ENCODE measurements at regions not wholly inside any gene's neighbourhood (a gene's known extent, or its start where the extent isn't known, plus 50 kb on each side); places are given as distances from the start of the nearest gene placed in this dataset.

GRCh38 chr6:141956046-141956761 lies 176.5 kb upstream of the GJE1 start:
- Histone ChIP-seq H3K9ac (ENCODE audit: low read length) (no peak overlapping the region), H3K4me2 (ENCODE audit: low read depth, low read length) (no peak overlapping the region), H3K36me3 (replicated peaks; ENCODE audit: insufficient read depth, low read length) (no peaks in the 10 kb centered on the region), H4K20me1 (ENCODE audit: insufficient read depth, low read length) (no peaks in the 10 kb centered on the region), H2AFZ (ENCODE audit: low read length) (no peak overlapping the region), H3K9me2 (replicated peaks; ENCODE audit: insufficient read depth, low read length) (no peaks in the 10 kb centered on the region), H3K4me3 (ENCODE audit: low read length) (no peak overlapping the region), H3F3A (ENCODE audit: insufficient read depth, low read length) (no peaks in the 10 kb centered on the region), H3K4me1 (ENCODE audit: low read length) (no peaks in the 10 kb centered on the region), H3K79me2 (ENCODE audit: low read length) (no peaks in the 10 kb centered on the region), H3K9me3 (replicated peaks; ENCODE audit: insufficient read depth, low read length) (no peaks in the 10 kb centered on the region), H3K27ac (ENCODE audit: low read length) (no peak overlapping the region), H3K27me3 (replicated peaks; ENCODE audit: insufficient read depth, low read length) (no peaks in the 10 kb centered on the region)
- no peak for DNase-seq
- TF ChIP-seq EZH2 (optimal IDR thresholded peaks at IDR 0.05; ENCODE audit: low read depth, low read length) (no peak), CTCF (IDR thresholded peaks at IDR 0.05; ENCODE audit: low read length) (no peak), EZH2phosphoT487 (IDR thresholded peaks at IDR 0.05; ENCODE audit: low read length) (no peak)

- H3K9ac ChIP-seq (ENCODE audit: low read length), result no peak overlapping the region
- no peak overlapping the region for H3K27ac ChIP-seq (ENCODE audit: low read length)
- no peak overlapping the region for H3K4me2 ChIP-seq (ENCODE audit: low read depth, low read length)
- H3K27me3 ChIP-seq (replicated peaks; ENCODE audit: insufficient read depth, low read length), result no peaks in the 10 kb centered on the region
- H3K36me3 ChIP-seq (replicated peaks; ENCODE audit: insufficient read depth, low read length), result no peaks in the 10 kb centered on the region
- H3F3A ChIP-seq (ENCODE audit: insufficient read depth, low read length), result no peaks in the 10 kb centered on the region
- DNase-seq, result no peak
- TF ChIP-seq EZH2phosphoT487 (IDR thresholded peaks at IDR 0.05; ENCODE audit: low read length) (no peak), CTCF (IDR thresholded peaks at IDR 0.05; ENCODE audit: low read length) (no peak), EZH2 (optimal IDR thresholded peaks at IDR 0.05; ENCODE audit: low read depth, low read length) (no peak)
- no peaks in the 10 kb centered on the region for H3K4me1 ChIP-seq (ENCODE audit: low read length)
- no peak overlapping the region for H3K4me3 ChIP-seq (ENCODE audit: low read length)
- no peaks in the 10 kb centered on the region for H3K9me3 ChIP-seq (replicated peaks; ENCODE audit: insufficient read depth, low read length)
- H4K20me1 ChIP-seq (ENCODE audit: insufficient read depth, low read length), result no peaks in the 10 kb centered on the region
- H2AFZ ChIP-seq (ENCODE audit: low read length), result no peak overlapping the region
- H3K9me2 ChIP-seq (replicated peaks; ENCODE audit: insufficient read depth, low read length), result no peaks in the 10 kb centered on the region
- H3K79me2 ChIP-seq (ENCODE audit: low read length), result no peaks in the 10 kb centered on the region
Observed at GRCh38 chr6:141953072-141953471, 179.7 kb upstream of the GJE1 start.

GRCh38 chr6:141946502-141946901 lies 186.2 kb upstream of the GJE1 start:
- H3K27ac ChIP-seq (ENCODE audit: low read length), result no peak overlapping the region
- H3K4me2 ChIP-seq (ENCODE audit: low read depth, low read length), result no peak overlapping the region
- H3K79me2 ChIP-seq (ENCODE audit: low read length), result no peaks in the 10 kb centered on the region
- no peaks in the 10 kb centered on the region for H3K36me3 ChIP-seq (replicated peaks; ENCODE audit: insufficient read depth, low read length)
- DNase-seq, result no peak
- TF ChIP-seq CTCF (IDR thresholded peaks at IDR 0.05; ENCODE audit: low read length) (no peak), EZH2phosphoT487 (IDR thresholded peaks at IDR 0.05; ENCODE audit: low read length) (no peak), EZH2 (optimal IDR thresholded peaks at IDR 0.05; ENCODE audit: low read depth, low read length) (no peak)
- no peak overlapping the region for H3K9ac ChIP-seq (ENCODE audit: low read length)
- H4K20me1 ChIP-seq (ENCODE audit: insufficient read depth, low read length), result no peaks in the 10 kb centered on the region
- H3K9me3 ChIP-seq (replicated peaks; ENCODE audit: insufficient read depth, low read length), result no peaks in the 10 kb centered on the region
- no peaks in the 10 kb centered on the region for H3K4me1 ChIP-seq (ENCODE audit: low read length)
- no peaks in the 10 kb centered on the region for H3F3A ChIP-seq (ENCODE audit: insufficient read depth, low read length)
- no peak overlapping the region for H3K4me3 ChIP-seq (ENCODE audit: low read length)
- H3K9me2 ChIP-seq (replicated peaks; ENCODE audit: insufficient read depth, low read length), result no peaks in the 10 kb centered on the region
- H2AFZ ChIP-seq (ENCODE audit: low read length), result no peak overlapping the region
- no peaks in the 10 kb centered on the region for H3K27me3 ChIP-seq (replicated peaks; ENCODE audit: insufficient read depth, low read length)
